HK-2 (cell line): ENCODE measurements at regions not wholly inside any gene's neighbourhood (a gene's known extent, or its start where the extent isn't known, plus 50 kb on each side); places are given as distances from the start of the nearest gene placed in this dataset.
"Not testable (repeated sequence)": the region's sequence is repeated elsewhere in the genome, so short reads cannot be mapped to it uniquely, and the experiment has no call there.

Experiments
- DNase-seq: peaks from one replicate; pipeline ENCODE4 v3.0.0-alpha.2; 2018; ENCODE audit not compliant: unreplicated experiment

DNA sequence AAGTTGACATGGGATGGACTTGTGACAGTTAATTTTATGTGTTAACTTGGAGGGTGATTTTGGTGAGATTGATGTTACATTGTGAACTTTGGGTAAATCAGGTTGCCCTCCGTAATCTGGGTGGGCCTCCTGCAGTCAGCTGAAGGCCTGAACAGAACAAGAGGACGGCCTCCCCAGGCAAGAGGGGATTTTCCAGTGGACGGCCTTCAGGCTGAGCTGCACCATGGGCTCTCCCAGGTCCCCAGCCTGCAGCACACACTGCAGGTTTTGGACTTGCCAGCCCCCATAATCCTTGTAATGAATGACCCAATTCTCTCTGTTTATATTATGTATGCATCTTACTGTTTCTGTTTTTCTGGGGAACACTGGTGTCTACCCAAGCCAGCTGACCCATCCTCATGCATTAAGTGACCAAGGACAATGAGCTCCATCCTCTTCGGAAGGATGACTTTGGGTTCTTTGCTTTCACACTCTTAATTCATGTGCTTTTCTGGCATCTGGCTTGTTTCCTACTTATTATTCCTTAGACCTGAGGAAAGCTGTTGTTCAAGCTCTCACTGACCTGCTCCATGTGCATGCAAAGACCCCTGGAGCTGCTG lies 64.2 kb downstream of the DACT2 start:
- DNase-seq = no peak

DNA sequence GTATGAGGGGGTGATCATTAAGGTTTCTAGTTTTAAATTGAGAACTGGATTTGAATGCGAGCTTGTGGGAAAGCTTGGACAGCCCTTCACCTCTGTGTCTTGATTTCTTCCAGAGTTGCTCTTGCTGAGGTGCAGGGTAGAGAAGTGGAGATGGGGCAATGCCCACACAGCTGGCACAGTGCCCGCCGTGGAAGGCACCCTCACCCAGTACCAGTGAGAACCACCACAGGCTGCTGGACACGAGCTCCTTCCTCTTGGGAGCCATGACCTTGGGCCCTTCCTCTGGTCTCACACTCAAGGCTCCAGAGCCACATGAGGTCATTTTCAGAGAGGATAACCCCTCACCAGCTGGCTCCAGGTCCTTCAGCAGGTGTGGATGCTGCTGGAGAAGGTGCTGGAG lies 67.3 kb downstream of the DACT2 start:
- DNase-seq = no peak

DNA sequence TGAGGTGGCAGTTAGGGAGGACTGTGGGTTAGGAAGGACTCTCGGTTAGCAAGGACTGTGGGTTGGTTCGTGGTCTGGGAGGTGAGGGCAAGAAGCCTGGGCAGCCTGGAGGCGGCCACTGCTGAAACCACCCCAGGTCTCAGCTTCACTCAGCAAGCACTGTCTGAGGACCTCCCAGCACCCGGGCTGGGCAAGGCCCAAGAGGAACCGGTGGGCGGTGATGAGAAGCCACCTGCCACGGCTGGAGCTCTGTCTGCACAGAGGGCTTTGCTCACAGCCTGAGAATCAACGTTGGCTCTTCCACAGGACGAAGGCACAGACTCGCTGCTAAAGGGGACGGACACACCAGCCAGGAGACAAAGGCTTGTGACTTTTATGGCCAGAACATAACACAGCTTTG lies 69.3 kb downstream of the DACT2 start:
- DNase-seq = no peak

DNA sequence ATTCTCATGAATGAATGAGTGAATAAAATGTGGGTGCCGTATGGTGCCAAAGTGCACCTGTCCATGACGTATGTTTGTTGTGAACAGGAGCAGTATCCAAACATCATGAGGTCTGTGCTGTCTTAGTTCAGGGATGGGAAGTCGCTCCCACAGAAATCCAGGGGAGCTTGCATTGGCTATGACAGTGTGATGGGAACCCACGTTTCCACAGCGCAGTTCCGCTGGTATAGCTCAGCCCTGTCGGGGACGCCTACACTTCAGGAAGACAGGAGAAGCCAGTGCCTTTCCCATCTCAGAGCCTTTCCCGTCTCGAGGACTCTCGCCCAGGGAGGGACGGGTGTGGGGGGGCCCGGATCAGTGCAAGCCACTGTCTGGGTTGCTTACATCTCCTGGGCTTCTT lies 69.8 kb downstream of the DACT2 start:
- DNase-seq = no peak

DNA sequence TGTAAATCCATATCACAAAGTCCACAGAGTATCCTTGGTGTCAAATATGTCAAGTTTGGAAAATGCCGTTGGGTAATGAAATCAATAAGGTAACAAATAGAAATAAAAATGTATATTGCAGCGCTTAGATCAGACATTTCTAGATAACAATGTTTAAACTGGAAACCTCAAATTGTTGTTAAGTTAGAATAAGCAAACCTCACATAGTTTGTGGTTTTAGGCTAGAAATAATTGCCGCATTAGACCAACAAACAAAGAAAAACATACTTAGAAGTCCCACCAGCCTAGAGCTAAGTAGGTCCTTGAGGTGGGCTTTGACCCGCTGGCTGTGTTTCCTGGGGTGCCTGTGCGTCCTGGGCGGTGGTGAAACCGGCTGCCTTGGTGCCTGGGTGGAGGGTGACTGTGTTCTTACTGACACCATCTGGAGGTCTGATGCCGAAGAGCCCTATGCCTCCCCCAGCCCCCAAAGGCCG lies 71.4 kb downstream of the DACT2 start:
- DNase-seq = no peak

DNA sequence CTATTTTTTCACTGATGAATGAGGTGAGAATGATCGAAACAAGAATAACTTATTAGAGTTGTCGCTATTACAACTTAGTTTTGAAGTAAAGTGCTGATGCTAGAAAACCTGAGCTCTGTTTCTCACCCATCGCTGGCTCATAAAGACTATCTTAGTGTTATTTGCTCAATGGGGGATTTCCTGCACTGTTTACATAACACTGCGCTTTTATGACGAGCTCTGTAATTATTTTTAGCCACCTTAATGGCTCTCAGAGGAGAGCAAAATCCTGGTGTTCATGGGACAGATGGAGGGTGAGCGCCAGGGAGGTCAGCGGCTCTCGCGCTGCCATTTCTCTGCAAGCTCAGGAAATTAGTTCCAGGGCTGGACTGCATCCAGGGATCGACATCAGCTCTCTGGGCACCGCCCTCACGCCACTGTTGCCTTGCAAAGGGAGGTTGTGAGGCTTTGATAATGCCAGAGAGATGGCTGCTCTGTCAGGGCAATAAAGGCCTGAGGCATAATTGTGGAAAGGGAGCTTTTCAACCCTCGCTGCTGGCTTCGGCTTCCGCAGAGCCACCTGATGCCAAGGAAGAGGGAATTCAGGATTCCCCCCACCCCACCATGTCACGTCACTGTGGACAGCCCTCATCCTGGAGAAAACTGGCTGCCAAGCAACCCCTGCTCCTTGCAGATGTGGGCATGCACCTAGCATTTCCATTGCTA lies 72.0 kb downstream of the DACT2 start:
- DNase-seq = no peak

DNA sequence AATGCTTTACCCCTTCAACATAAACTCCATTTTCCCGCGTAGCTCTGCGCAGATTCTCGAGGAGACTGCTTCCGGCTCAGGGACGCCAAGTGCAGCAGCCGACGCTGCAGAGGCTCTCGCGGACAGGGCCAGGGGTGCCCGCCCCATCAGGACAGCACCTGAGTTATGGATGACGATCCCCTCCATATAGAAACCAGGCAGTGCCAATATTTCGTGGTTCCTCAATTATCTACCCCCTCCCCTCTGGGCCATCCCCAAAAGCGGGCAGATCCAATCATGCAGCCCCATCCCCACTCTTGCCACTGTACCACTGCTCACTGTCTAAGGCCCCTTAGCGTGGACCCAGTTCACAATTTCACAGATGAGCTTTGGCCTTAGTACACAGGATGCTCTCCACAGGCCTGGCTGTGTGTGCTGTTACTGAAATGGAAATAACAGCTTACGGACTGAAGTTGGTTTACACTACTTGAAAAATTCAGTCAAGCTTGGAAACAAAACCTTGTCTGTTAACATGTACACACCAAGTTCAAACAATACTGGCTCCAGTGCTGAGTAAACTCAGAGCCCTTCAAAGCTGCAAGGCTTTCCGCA lies 74.5 kb downstream of the DACT2 start:
- no peak for DNase-seq

DNA sequence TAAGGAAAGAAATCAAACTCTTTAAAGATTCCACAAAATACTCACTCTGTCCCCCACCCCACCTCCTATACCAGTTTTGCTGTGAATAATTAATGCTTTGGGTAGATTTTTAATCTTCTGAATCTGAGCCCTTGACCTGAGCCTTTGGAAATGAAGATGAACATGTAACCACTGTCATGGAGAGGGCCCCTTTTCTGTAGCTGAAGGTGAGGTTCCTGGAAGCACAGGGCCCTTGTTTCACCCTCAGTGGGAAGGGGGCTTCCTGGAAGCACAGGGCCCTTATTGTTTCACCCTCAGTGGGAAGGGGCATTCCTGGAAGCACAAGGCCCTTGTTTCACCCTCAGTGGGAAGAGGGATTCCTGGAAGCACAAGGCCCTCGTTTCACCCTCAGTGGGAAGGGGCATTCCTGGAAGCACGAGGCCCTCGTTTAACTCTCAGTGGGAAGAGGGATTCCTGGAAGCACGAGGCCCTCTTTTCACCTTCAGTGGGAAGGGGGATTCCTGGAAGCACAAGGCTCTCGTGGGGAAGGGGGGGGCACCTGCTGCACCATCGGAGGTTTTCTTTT lies 75.7 kb downstream of the DACT2 start:
- DNase-seq = no peak

DNA sequence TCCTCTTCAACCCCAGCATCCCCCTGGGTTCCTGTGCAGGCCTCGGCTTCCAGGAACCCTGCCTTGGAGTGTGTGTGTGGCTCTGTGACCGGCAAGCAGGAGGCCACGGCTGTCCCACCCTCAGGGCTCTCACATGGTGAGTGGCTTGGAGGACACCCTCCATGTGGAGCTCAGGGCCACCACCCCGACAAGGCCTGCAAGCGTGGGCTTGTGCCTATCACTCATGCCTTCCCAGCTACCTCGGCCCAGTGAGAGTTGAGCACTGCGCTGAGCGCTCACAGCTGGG lies 76.7 kb downstream of the DACT2 start:
- DNase-seq = no peak

DNA sequence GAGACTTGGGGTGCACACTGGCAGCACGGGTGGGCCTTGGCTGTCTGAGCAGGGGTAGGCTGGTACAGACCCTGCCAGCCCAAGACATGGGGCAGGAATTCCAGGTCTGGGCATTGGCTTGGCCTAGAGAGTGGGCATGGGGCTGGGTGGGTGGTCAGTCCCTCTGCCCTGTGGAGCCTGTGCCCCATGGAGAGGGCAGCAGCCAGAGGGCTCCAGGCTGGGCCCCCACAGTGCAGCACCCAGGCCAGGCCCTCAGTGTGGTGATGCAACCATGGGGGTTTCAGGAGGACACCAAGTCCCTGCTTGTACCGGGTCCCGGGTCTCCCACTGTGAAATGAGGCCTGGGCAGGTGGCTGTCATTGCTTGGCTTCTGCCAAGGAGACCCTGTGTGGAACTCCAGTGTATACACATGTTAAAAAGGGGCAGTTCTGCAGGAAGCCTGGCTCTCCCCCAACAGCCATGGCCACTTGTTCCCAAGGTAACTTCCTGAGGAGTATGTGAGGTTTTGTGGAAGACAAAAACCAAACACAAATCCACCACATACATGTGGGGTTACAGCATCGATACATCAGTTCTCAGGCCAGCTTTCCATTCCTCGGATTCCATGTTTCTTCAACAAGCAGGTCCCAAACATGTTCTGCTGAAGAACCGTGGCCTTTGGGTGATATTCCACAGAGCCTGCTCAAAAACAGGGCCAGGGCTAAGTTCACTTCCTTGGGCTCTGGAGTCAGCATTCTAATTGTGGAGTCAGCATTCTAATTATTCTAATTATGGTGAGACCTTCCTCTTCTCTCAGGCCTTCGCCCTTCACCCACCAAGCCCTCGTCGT lies 77.3 kb downstream of the DACT2 start:
- no peak for DNase-seq

DNA sequence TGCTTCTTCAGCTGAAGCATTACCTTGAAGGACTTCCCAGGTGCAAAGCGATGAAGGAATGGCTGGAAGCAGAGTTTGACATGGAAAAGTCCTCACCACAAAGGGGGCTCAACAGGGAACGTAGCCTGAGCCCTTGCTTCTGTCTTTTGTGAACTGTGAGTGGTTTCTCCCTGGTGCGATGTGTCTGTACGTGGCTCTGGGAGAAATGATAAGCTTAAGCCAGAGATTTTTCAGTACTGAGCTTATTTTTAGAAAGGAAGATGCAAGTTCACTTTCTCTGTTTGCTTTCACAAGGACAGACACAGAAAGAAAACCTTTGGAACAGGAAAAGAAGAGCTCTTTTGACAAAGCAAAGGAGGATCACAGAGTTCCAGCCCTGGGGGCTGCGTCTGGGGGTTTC lies 79.4 kb downstream of the DACT2 start:
- DNase-seq = no peak

DNA sequence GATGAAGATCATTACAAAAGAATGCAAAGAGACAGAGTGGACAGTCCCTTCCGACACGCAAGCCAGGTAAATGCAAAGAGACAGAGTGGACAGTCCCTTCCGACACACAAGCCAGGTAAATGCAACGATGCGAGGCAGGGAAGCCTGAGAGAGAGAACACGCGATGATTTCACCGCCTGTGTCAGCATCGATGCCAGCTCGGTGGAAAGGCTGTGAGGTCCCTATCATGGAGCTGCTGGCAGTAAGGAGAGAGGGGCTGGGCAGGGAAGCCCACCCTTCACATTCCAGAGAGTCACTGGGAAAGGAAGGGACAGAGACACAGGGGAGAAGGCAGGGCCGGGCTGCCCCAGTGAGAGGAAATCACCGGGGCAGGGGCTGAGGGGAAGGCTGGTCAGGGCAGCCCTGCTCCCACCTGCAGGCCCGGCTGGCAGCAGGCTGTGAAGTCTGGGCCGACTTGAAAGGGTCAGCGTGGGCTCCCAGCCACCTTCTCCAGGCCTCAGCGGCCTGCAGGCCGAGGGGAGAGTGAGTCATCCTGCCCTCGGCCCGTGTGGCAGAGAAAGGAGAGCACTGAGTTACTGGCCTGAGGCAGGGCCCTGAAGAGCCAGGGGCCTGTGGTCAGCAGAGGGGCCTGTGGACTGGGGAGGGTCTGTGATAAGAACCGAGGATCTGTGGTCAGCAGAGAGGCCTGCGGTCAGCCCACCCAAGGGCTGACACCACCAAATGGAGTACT lies 80.4 kb downstream of the DACT2 start:
- peak; percentile 35 for DNase-seq

DNA sequence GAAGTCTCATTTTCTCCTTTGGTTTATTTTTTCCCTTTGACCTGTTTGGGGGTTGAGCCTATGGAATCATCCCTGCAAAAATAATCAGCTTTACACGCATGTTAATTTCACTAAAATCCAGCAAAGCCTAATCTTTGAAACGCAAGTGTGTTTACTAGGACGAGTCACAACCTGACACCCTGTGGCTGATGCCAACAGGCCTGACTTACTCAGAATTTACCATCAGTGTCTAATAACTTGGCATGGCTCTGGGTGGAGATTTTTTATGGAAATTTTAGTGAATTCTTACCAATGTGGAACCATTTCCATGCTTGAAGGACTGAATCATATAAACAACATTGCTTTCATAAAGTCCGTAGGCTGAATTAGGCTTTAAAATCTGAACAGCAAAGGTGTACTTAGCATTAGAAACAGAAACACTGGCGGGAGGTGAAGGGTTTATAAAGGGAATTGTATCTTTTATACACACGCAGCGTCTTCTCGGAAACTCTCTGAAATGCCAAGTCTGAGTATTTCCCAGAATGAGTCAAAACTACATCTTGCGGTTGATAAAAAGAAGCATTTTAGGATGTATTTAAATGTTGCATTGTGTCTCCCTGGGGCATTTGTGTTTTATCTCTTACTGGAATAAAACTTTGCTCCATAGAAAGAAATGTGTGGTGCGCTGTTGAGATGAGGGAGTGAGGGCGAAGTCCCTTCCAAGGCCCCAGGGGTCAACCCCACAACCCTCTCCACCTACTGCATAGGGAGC lies 81.2 kb downstream of the DACT2 start:
- DNase-seq = no peak

DNA sequence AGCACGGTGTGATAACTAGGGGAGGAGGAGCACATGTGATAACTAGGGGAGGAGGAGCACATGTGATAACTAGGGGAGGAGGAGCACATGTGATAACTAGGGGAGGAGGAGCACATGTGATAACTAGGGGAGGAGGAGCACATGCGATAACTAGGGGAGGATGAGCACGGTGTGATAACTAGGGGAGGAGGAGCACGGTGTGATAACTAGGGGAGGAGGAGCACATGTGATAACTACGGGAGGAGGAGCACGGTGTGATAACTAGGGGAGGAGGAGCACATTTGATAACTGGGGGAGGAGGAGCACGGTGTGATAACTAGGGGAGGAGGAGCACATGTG lies 85.7 kb downstream of the DACT2 start:
- DNase-seq = not testable (repeated sequence)

DNA sequence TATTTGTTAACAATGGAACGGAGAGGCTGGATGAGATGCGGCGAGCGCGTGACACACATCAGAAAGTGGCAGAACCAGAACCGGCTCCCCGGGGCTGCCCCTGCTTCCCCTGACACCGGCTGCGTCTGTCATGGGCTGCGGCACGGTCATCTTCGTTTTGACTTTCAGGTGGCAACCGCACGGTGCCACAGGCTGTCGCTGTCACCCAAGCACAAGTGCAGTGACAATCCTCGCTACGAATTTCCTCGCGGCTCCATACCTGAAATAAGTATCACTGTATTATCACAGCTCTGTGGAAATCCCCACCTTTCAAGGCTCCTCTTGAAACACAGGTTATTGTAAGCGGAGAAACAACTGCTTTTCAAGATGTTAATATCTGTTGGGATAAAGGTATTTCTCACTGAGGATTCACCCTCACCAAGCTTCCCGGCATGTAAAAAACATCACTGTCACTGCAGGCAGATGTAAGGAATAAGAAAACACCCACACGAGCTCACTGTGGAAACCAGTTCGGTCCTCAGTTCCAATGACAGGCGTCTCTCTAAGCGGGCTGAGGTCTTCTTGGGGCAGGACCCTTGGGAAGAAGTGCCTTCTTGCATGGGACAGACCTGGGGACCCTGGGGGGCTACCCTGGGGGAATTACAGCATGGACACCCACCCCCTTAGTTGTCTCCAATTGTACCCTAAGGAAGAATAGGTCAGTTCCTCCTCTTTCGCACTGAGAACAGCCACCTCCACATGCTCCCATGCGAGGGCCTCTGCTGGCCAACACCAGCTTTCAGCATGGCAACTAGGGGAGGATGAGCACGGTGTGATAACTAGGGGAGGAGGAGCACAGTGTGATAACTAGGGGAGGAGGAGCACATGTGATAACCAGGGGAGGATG lies 86.3 kb downstream of the DACT2 start:
- no peak for DNase-seq

DNA sequence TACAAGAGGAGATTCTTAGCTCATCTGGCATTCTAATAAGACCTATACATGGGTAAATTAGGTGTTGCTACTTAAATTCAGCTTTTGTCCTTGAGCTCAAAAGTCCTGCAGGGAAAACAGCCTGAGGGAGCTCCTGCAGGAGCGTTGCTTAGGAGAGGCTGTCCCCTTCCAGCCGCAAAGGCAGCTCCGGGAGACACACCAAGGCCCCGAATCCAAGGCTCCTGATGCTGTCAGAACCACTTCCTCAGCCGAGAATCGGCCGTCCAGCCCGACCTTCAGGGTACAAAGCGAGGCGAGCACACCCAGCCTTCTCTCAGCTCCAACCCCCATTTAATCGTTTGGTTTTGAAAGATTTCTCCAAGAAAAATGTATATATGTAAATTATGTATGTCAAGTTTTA lies 87.0 kb downstream of the DACT2 start:
- no peak for DNase-seq

DNA sequence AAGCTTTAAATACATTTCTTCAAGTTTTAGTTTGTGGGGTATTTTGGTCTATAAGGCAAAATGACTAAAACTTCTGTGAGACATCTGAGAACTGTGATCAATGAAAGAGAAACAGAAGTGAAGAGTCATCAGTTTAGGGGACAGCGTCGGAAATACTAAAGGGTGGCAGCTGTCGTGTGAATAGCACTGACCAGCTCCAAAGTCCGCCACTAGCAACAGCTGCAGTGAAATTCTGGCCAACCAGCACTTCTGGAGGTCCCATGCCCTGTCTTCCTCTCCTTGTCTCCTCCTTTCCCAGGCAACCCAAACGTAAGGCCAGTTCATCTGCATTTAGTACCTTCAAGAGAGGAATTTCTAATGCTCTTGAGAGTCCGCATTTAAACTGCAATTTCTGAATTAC lies 87.5 kb downstream of the DACT2 start:
- DNase-seq = no peak

DNA sequence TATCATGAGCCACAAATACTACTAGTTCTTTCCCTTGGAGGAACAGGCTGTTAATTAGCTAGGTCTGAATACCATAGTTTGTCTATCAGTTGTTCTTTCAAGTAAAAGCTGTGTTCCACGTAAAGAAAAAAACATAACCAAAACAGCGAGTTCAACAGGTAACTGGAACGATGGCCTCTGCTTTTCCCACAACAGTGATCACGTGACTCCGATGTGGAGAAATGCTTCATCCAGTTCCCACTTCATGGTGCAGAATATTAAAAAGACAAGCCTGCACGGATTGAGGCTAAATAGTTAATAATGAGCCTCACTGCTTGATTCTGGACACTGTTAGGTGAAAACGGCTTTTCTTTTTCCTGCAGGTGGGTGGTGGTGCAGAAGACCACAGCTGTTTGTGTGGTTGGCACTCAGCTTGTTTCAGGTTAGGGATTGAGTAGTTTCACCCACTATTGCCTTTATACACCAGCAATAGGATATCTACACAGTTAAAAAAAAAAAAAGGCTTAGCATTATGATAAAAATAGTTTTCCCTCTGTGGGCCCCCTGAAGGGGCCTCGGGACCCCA lies 88.1 kb downstream of the DACT2 start:
- DNase-seq = no peak

DNA sequence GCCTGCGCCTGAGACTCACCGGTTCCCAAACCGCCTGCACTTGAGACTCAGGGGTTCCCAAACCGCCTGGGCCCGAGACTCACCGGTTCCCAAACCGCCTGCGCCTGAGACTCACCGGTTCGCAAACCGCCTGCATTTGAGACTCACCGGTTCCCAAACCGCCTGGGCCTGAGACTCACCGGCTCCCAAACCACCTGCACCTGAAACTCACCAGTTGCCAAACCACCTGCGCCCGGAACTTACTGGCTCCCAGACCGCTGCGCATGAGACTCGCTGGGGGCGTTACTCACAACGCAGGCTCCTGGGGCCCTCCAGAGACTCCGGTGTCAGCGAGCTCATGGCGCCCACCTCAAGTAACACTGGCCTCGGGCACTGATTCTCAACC lies 90.2 kb downstream of the DACT2 start:
- DNase-seq = no peak
